ENCODE measurements at regions not wholly inside any gene's neighbourhood (a gene's known extent, or its start where the extent isn't known, plus 50 kb on each side); places are given as distances from the start of the nearest gene placed in this dataset.

DNA sequence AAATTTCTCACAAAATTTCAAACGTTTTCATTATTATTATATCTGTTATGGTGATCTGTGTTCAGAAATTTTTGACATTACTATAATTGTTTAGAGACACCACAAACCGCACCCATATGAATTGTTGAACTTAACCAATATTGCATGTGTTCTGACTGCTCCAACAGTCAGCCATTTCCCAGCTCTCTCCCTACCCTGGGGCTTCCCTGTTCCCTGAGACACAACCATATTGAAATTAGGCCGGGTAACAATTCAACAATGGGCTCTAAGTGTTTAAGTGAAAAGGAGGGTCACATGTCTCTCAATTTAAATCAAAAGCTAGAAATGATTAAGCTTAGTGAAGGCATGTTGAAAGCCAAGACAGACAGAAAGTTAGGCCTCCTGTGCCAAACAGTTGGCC lies 424.0 kb downstream of the DSC3 start:
- intact Hi-C loops (cut with micrococcal nuclease): no loop called here
- ATAC-seq (ENCODE audit: low read depth) (no peak), DNase-seq (no peak)
- Mint-ChIP-seq H3K9me3 (peaks cover 5% of the 10 kb centered on the region), H3K4me1 (no peaks in the 10 kb centered on the region), H3K4me3 (no peak overlapping the region), H3K36me3 (ENCODE audit: low read depth) (no peaks in the 10 kb centered on the region), H3K27me3 (no peaks in the 10 kb centered on the region), H3K27ac (no peak overlapping the region)
- TF ChIP-seq, protein P1, sequence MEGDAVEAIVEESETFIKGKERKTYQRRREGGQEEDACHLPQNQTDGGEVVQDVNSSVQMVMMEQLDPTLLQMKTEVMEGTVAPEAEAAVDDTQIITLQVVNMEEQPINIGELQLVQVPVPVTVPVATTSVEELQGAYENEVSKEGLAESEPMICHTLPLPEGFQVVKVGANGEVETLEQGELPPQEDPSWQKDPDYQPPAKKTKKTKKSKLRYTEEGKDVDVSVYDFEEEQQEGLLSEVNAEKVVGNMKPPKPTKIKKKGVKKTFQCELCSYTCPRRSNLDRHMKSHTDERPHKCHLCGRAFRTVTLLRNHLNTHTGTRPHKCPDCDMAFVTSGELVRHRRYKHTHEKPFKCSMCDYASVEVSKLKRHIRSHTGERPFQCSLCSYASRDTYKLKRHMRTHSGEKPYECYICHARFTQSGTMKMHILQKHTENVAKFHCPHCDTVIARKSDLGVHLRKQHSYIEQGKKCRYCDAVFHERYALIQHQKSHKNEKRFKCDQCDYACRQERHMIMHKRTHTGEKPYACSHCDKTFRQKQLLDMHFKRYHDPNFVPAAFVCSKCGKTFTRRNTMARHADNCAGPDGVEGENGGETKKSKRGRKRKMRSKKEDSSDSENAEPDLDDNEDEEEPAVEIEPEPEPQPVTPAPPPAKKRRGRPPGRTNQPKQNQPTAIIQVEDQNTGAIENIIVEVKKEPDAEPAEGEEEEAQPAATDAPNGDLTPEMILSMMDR (IDR thresholded peaks at IDR 0.05): no peak
- CTCF ChIA-PET: no interaction called here
- POLR2A ChIA-PET: no interaction called here

DNA sequence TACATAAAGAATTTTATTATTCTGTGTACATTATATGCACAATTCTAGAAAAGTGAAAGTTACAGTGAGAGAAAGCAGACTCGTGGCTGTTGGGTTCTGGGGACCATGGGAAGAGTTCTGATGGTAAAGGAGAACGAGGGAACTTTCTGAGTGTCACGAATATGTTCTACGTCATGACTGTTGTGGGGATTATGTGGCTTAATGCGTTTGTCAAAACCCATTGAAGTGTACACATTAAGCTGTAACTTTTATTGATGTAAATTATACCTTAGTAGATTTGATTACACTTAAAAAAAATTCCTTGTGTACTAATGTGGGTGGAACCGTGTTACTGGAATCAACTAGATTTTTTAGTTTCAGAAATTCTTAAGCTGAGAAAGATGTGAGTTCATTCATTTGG lies 426.1 kb downstream of the DSC3 start:
- intact Hi-C loops (cut with micrococcal nuclease): no loop called here
- TF ChIP-seq, protein P1 (IDR thresholded peaks at IDR 0.05): no peak
- DNase-seq (no peak), ATAC-seq (ENCODE audit: low read depth) (no peak)
- ChIA-PET CTCF (no interaction called here), POLR2A (no interaction called here)
- H3K36me3 Mint-ChIP-seq (ENCODE audit: low read depth): no peaks in the 10 kb centered on the region
- no peaks in the 10 kb centered on the region for H3K27me3 Mint-ChIP-seq
- no peak overlapping the region for H3K27ac Mint-ChIP-seq
- no peaks in the 10 kb centered on the region for H3K4me1 Mint-ChIP-seq
- H3K4me3 Mint-ChIP-seq: no peak overlapping the region
- no peaks in the 10 kb centered on the region for H3K9me3 Mint-ChIP-seq

DNA sequence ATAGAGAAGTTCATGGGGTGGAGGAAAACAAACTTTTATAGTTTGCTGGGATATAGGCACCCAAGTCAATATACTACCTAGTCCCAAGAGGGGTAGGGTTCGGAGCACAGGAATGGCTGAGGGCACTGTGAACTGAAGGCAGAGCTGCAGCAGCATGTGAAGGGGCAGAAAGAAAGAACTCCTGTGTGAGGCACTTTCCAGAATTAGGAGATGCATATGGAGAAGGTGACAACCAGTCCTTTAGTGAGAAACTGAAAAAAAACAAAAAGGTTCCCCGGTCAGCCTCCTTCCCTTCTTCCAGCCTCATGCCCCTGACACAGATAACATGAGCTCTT lies 429.1 kb downstream of the DSC3 start:
- POLR2A ChIA-PET: no interaction called here
- CTCF ChIA-PET: no interaction called here

DNA sequence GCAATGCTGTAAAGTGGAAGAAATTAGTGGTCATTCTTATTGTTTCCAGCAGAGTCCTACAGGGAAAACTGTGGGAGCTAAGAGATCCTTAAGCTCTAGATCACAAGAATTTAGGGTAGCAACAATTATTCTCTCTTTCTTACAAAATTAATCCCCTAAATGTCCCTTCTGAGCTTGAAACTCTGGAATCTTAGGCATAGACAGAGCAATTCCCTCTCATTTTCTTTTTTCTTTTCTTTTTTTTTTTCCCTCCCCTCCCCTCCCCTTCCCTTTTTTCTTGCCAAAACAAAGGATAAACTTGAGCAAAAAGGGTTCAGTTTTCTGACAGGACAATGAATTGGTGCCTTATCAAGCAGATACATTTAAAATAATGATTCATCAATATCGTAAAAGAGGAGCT lies 441.0 kb downstream of the DSC3 start:
- POLR2A ChIA-PET: no interaction called here
- CTCF ChIA-PET: no interaction called here
- H3K9me3 Mint-ChIP-seq: peaks cover 9% of the 10 kb centered on the region
- DNase-seq: no peak
- H3K36me3 Mint-ChIP-seq (ENCODE audit: low read depth): no peaks in the 10 kb centered on the region
- H3K27me3 Mint-ChIP-seq: no peaks in the 10 kb centered on the region
- no peaks in the 10 kb centered on the region for H3K4me1 Mint-ChIP-seq
- H3K27ac Mint-ChIP-seq: no peak overlapping the region
- intact Hi-C loops (cut with micrococcal nuclease): no loop called here
- no peak for ATAC-seq (ENCODE audit: low read depth)
- TF ChIP-seq, protein P1 (IDR thresholded peaks at IDR 0.05): no peak
- no peak overlapping the region for H3K4me3 Mint-ChIP-seq

More for the DNA sequence above, 429.1 kb downstream of the DSC3 start:
- no peaks in the 10 kb centered on the region for H3K36me3 Mint-ChIP-seq (ENCODE audit: low read depth)
- TF ChIP-seq, protein P1 (IDR thresholded peaks at IDR 0.05): no peak
- H3K27ac Mint-ChIP-seq: no peak overlapping the region
- DNase-seq (no peak), ATAC-seq (ENCODE audit: low read depth) (no peak)
- no peaks in the 10 kb centered on the region for H3K27me3 Mint-ChIP-seq
- intact Hi-C loops (cut with micrococcal nuclease): no loop called here
- H3K4me1 Mint-ChIP-seq: no peaks in the 10 kb centered on the region
- H3K4me3 Mint-ChIP-seq: no peak overlapping the region
- peaks cover 3% of the 10 kb centered on the region for H3K9me3 Mint-ChIP-seq

DNA sequence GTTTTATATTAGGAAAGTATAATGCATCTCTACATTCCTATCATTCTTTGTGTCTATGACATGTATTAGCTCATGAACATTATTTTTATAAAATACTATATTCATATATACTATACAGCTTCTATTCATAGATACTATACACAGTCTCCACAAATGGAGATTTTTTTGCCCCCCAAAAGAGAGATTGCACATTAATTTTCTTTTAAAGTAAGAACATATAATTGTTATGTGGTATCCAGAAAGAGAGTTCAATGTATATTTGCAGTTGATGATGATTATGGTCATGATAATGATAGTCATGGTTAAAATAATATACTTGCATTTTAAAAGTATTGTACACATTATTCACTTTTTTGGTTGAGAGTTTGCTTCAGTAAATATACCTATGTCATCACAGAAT lies 445.3 kb downstream of the DSC3 start:
- no peak overlapping the region for H3K4me3 Mint-ChIP-seq
- POLR2A ChIA-PET: no interaction called here
- intact Hi-C loops (cut with micrococcal nuclease): no loop called here

More for the DNA sequence above, 445.3 kb downstream of the DSC3 start:
- Mint-ChIP-seq H3K9me3 (peaks cover 8% of the 10 kb centered on the region), H3K36me3 (ENCODE audit: low read depth) (no peaks in the 10 kb centered on the region), H3K27ac (no peak overlapping the region), H3K27me3 (no peaks in the 10 kb centered on the region), H3K4me1 (no peaks in the 10 kb centered on the region)
- TF ChIP-seq, protein P1 (IDR thresholded peaks at IDR 0.05): no peak
- ATAC-seq (ENCODE audit: low read depth) (no peak), DNase-seq (no peak)
- CTCF ChIA-PET: no interaction called here
